Ishikawa (cell line): ENCODE measurements at regions not wholly inside any gene's neighbourhood (a gene's known extent, or its start where the extent isn't known, plus 50 kb on each side); places are given as distances from the start of the nearest gene placed in this dataset.

Experiments
- NFIC ChIP-seq: IDR thresholded peaks from 2 replicates; pipeline ENCODE4 v1.6.1; 2012
- TAF1 ChIP-seq: IDR thresholded peaks from 2 replicates; pipeline ENCODE4 v1.6.1; 2012; ENCODE audit warnings: low read depth, mild to moderate bottlenecking
- TF ChIP-seq, protein P1 (sequence below): IDR thresholded peaks from 2 replicates; pipeline ENCODE4 v1.6.1; 2012

DNA sequence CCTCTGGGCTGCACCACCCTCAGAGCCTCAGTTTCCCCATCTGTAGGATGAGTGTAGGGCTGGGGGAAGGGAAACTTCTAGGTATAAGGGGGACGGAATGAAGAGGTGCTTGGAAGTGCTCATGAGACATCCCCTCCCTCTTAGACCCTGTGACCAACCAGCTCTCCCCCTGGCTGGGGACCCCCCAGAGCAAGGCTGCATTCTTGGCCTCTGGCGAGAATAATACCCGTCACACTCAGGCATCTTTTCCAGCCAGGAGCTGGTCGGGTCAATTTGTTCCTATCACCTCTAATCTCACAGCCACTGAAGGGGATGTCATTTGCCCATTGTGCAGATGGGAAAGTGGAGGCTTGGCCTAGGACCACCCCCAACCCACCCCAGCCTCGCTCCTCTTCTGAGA, 443.0 kb downstream of the PTPRU start:
- TF ChIP-seq NFIC: no peak
- TF ChIP-seq, protein P1, sequence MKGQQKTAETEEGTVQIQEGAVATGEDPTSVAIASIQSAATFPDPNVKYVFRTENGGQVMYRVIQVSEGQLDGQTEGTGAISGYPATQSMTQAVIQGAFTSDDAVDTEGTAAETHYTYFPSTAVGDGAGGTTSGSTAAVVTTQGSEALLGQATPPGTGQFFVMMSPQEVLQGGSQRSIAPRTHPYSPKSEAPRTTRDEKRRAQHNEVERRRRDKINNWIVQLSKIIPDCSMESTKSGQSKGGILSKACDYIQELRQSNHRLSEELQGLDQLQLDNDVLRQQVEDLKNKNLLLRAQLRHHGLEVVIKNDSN: no peak
- TF ChIP-seq TAF1: no peak
